ENCODE measurements at regions not wholly inside any gene's neighbourhood (a gene's known extent, or its start where the extent isn't known, plus 50 kb on each side); places are given as distances from the start of the nearest gene placed in this dataset.

DNA sequence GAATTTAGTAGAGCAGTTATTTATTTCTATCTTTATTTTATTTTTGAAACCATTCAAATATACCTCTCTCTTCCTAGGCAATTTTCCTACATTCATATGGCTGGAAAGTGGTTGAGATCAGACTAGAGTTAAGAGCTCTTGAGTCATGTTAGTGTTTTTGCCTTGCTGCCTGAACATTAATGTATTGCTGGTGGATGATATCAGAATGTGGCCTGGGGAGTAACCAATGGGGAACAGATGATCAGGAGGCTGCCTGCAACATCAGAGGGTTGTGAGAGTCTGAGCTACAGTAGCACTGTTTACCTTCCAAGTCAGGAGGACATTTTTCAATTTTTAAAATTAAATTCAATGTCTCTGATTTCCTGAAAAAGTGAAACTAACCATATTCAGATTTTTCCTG, 166.3 kb upstream of the TRHDE start:
- TF ChIP-seq POLR2A (IDR thresholded peaks at IDR 0.05; ENCODE audit: low read depth, low read length) (no peak), POLR2AphosphoS5 (IDR thresholded peaks at IDR 0.05; ENCODE audit: low read depth, low read length) (no peak), POU2F2 (IDR thresholded peaks at IDR 0.05; ENCODE audit: low read depth, low read length) (no peak), SPI1 (IDR thresholded peaks at IDR 0.05; ENCODE audit: low read depth, low read length) (no peak), PAX5 (IDR thresholded peaks at IDR 0.05; ENCODE audit: insufficient read depth, low read length, severe bottlenecking) (no peak)

All from GM12891 (cell line).